ENCODE measurements at regions not wholly inside any gene's neighbourhood (a gene's known extent, or its start where the extent isn't known, plus 50 kb on each side); places are given as distances from the start of the nearest gene placed in this dataset.

- no peak for TF ChIP-seq CTCF (IDR thresholded peaks at IDR 0.05; ENCODE audit: poor library complexity, severe bottlenecking)
- no peak for TF ChIP-seq POLR2AphosphoS5 (IDR thresholded peaks at IDR 0.05)
- no peak for TF ChIP-seq MXI1 (conservative IDR thresholded peaks at IDR 0.05; ENCODE audit: poor library complexity, severe bottlenecking)
- no peak for TF ChIP-seq EZH2 (IDR thresholded peaks at IDR 0.05; ENCODE audit: borderline replicate concordance, insufficient read depth, low read length, poor library complexity, severe bottlenecking)
- no peak for TF ChIP-seq REST (IDR thresholded peaks at IDR 0.05; ENCODE audit: borderline replicate concordance)
- TF ChIP-seq EP300 (conservative IDR thresholded peaks at IDR 0.05; ENCODE audit: poor library complexity, severe bottlenecking): no peak
These were observed 98.8 kb downstream of the BANF2 start for GRCh38 chr20:17798601-17799000.

Measured in neural cell (in vitro differentiated cells).